PC-3 (cell line): ENCODE measurements at regions not wholly inside any gene's neighbourhood (a gene's known extent, or its start where the extent isn't known, plus 50 kb on each side); places are given as distances from the start of the nearest gene placed in this dataset.

Source experiments
- ATAC-seq: fragments of 200-7000 bp; cut with Tn5 transposase; 2 replicates; pipeline ENCODE4 v1.9.1; 2020; ENCODE audit warnings: mild to moderate bottlenecking, moderate library complexity
- BruUV-seq: library from RNA; stranded (reverse); fragments of 400-500 nt; replicated peaks from 2 replicates; lab custom pipeline; 2021; lab: Mats Ljungman, UMichigan
- CTCF ChIA-PET: fragments of 300-600 bp; sonication (Branson Sonifier 250); formaldehyde crosslinking; loops from one replicate; lab custom pipeline; 2022; ENCODE audit warnings: antibody characterized with exemption; lab: Charles Lee
- POLR2A ChIA-PET: fragments of 300-600 bp; sonication (Branson Sonifier 250); formaldehyde crosslinking; loops from one replicate; lab custom pipeline; 2022; ENCODE audit warnings: antibody characterized with exemption; ENCODE audit not compliant: unreplicated experiment; lab: Charles Lee
- DNase-seq: peaks from one replicate; pipeline ENCODE4 v3.0.0-alpha.2; 2015
- H2AFZ ChIP-seq: fragments of 300-600 bp; sonication (generic); 2 replicates; pipeline ENCODE4 v1.6.0; 2016; ENCODE audit warnings: antibody characterized with exemption, low read length
- H3F3A ChIP-seq: fragments of 300-600 bp; sonication (generic); one replicate; pipeline ENCODE4 v1.6.0; 2017; ENCODE audit warnings: antibody characterized with exemption, low read length, control low read depth, mild to moderate bottlenecking; ENCODE audit not compliant: unreplicated experiment
- H3K27ac ChIP-seq: fragments of 300-600 bp; sonication (generic); 2 replicates; pipeline ENCODE4 v1.5.1; 2016; ENCODE audit warnings: mild to moderate bottlenecking, low read length
- H3K27me3 ChIP-seq: fragments of 300-600 bp; sonication (generic); 2 replicates; pipeline ENCODE4 v1.6.1; 2016; ENCODE audit warnings: low read length, mixed read lengths
- H3K36me3 ChIP-seq: fragments of 300-600 bp; sonication (generic); 2 replicates; pipeline ENCODE4 v1.6.1; 2016; ENCODE audit warnings: low read depth, mixed run types, low read length, mixed read lengths
- H3K4me1 ChIP-seq: fragments of 300-600 bp; sonication (generic); 2 replicates; pipeline ENCODE4 v1.5.1; 2016; ENCODE audit warnings: low read length; ENCODE audit not compliant: insufficient read depth
- H3K4me2 ChIP-seq: fragments of 300-600 bp; sonication (generic); 2 replicates; pipeline ENCODE4 v1.6.0; 2016; ENCODE audit warnings: low read length
- H3K4me3 ChIP-seq: fragments of 300-600 bp; sonication (generic); 2 replicates; pipeline ENCODE4 v1.5.1; 2016; ENCODE audit warnings: mild to moderate bottlenecking, low read length, mixed read lengths
- H3K79me2 ChIP-seq: fragments of 300-600 bp; sonication (generic); 2 replicates; pipeline ENCODE4 v1.6.1; 2017; ENCODE audit warnings: low read length, mixed read lengths
- H3K9ac ChIP-seq: fragments of 300-600 bp; sonication (generic); 2 replicates; pipeline ENCODE4 v1.6.0; 2016; ENCODE audit warnings: mild to moderate bottlenecking, low read length
- H3K9me2 ChIP-seq: fragments of 300-600 bp; sonication (generic); replicated peaks from 2 replicates; pipeline ENCODE4 v1.6.1; 2016; ENCODE audit warnings: mixed run types, low read length, mixed read lengths
- H3K9me3 ChIP-seq: fragments of 300-600 bp; sonication (generic); 2 replicates; pipeline ENCODE4 v1.6.1; 2016; ENCODE audit warnings: low read length, mixed read lengths
- H4K20me1 ChIP-seq: fragments of 300-600 bp; sonication (generic); 2 replicates; pipeline ENCODE4 v1.6.1; 2016; ENCODE audit warnings: low read length, mixed read lengths
- CTCF ChIP-seq: fragments of 300-600 bp; sonication (generic); conservative IDR thresholded peaks from 2 replicates; pipeline ENCODE4 v1.5.1; 2017; ENCODE audit warnings: antibody characterized with exemption, low read depth, mild to moderate bottlenecking, low read length
- EZH2 ChIP-seq: fragments of 300-600 bp; sonication (generic); IDR thresholded peaks from one replicate; pipeline ENCODE4 v1.6.1; 2017; ENCODE audit warnings: antibody characterized with exemption, mild to moderate bottlenecking, low read length; ENCODE audit not compliant: unreplicated experiment
- EZH2phosphoT487 ChIP-seq: fragments of 300-600 bp; sonication (generic); IDR thresholded peaks from 2 replicates; pipeline ENCODE4 v1.6.1; 2018; ENCODE audit warnings: mild to moderate bottlenecking, antibody characterized with exemption, low read length, borderline replicate concordance
- intact Hi-C: fragments of 100-400 bp; cut with micrococcal nuclease; formaldehyde crosslinking; loops from 2 replicates; pipeline ENCODE4 v1.9.0; 2023

GRCh38 chr3:148389916-148390315, 307.8 kb upstream of the AGTR1 start:
- no peak overlapping the region for H3K4me3 ChIP-seq
- ATAC-seq (no peak), DNase-seq (no peak)
- no peaks in the 10 kb centered on the region for H3K79me2 ChIP-seq
- ChIA-PET CTCF (no interaction called here), POLR2A (no interaction called here)
- H3K4me1 ChIP-seq, result no peaks in the 10 kb centered on the region
- intact Hi-C loops, result no loop called here
- no peaks in the 10 kb centered on the region for H4K20me1 ChIP-seq
- H3K36me3 ChIP-seq, result no peaks in the 10 kb centered on the region
- no peak overlapping the region for H3K4me2 ChIP-seq
- H2AFZ ChIP-seq, result no peak overlapping the region
- H3F3A ChIP-seq, result no peaks in the 10 kb centered on the region
- no peaks in the 10 kb centered on the region for H3K9me3 ChIP-seq
- H3K27me3 ChIP-seq, result 0 out of 2 replicates have a peak, but pooled peaks cover 3% of the 10 kb centered on the region
- no peaks in the 10 kb centered on the region for H3K9me2 ChIP-seq
- H3K27ac ChIP-seq, result no peak overlapping the region
- TF ChIP-seq CTCF, result no peak
- TF ChIP-seq EZH2, result no peak
- no peak for TF ChIP-seq EZH2phosphoT487
- no peak overlapping the region for H3K9ac ChIP-seq
- BruUV-seq, result no TSS peak

- H2AFZ ChIP-seq, result no peak overlapping the region
- no TSS peak for BruUV-seq
- no peaks in the 10 kb centered on the region for H3F3A ChIP-seq
- POLR2A ChIA-PET, result no interaction called here
- ATAC-seq (no peak), DNase-seq (no peak)
- TF ChIP-seq EZH2phosphoT487 (no peak), EZH2 (no peak), CTCF (no peak)
- H3K79me2 ChIP-seq, result no peaks in the 10 kb centered on the region
- intact Hi-C loops, result no loop called here
- CTCF ChIA-PET, result interaction anchor here (0.6 kb wide), 1 partner anchor 16 kb away, joined by 4 read pairs; no protein-coding TSS in a partner anchor
- H3K9me3 ChIP-seq, result no peaks in the 10 kb centered on the region
- H3K27ac ChIP-seq, result no peak overlapping the region
- no peak overlapping the region for H3K4me3 ChIP-seq
- H3K9me2 ChIP-seq, result no peaks in the 10 kb centered on the region
- no peak overlapping the region for H3K4me2 ChIP-seq
- H3K4me1 ChIP-seq, result no peaks in the 10 kb centered on the region
- no peaks in the 10 kb centered on the region for H3K36me3 ChIP-seq
- no peak overlapping the region for H3K9ac ChIP-seq
- H4K20me1 ChIP-seq, result no peaks in the 10 kb centered on the region
- H3K27me3 ChIP-seq, result 0 out of 2 replicates have a peak, but pooled peaks cover 3% of the 10 kb centered on the region
These were observed 301.9 kb upstream of the AGTR1 start for GRCh38 chr3:148395821-148396220.

- ATAC-seq (no peak), DNase-seq (no peak)
- CTCF ChIA-PET, result no interaction called here
- Histone ChIP-seq H3K4me3 (no peak overlapping the region), H3K27me3 (no peaks in the 10 kb centered on the region; the same call in 1 of the 2 replicates), H3K9me2 (no peaks in the 10 kb centered on the region), H3K4me2 (no peak overlapping the region), H2AFZ (no peak overlapping the region), H3K9me3 (no peaks in the 10 kb centered on the region), H3K79me2 (no peaks in the 10 kb centered on the region), H4K20me1 (no peaks in the 10 kb centered on the region), H3K9ac (no peak overlapping the region), H3K4me1 (no peaks in the 10 kb centered on the region), H3K36me3 (no peaks in the 10 kb centered on the region), H3K27ac (no peak overlapping the region), H3F3A (no peaks in the 10 kb centered on the region)
- no TSS peak for BruUV-seq
- TF ChIP-seq EZH2phosphoT487 (no peak), EZH2 (no peak), CTCF (no peak)
- intact Hi-C loops, result no loop called here
- POLR2A ChIA-PET, result no interaction called here
These were observed 296.9 kb upstream of the AGTR1 start for GRCh38 chr3:148400754-148401153.
